H1 (cell line): ENCODE measurements at regions not wholly inside any gene's neighbourhood (a gene's known extent, or its start where the extent isn't known, plus 50 kb on each side); places are given as distances from the start of the nearest gene placed in this dataset.

Experiments
- CTCF ChIA-PET: fragments of 300-600 bp; sonication (Branson Sonifier 250); formaldehyde crosslinking; loops from one replicate; lab custom pipeline; 2021; ENCODE audit not compliant: partially characterized antibody; lab: Charles Lee
- POLR2A ChIA-PET: fragments of 300-600 bp; sonication (Branson Sonifier 250); formaldehyde crosslinking; loops from one replicate; lab custom pipeline; 2021; ENCODE audit warnings: inconsistent platforms; ENCODE audit not compliant: partially characterized antibody; lab: Charles Lee
- DNase-seq, 2 experiments: peaks; one replicate each; pipeline versions ENCODE4 v3.0.0 to v3.0.0-alpha.2; 2010 to 2022; ENCODE audit warnings: low spot score in 2 of 2, low read depth in 1 of 2, mixed read lengths in 1 of 2
- FAIRE-seq: peaks from 2 replicates; lab custom pipeline; 2011; peaks lifted over from hg19 to GRCh38; lab: Jason Lieb, UNC
- H2AFZ ChIP-seq: 2 replicates; pipeline ENCODE4 v1.8.1; 2012; ENCODE audit warnings: low read length, inconsistent platforms
- H2AK5ac ChIP-seq: 2 replicates; pipeline ENCODE4 v1.6.1; 2013; ENCODE audit warnings: low read depth, low read length
- H2BK120ac ChIP-seq: replicated peaks from 2 replicates; pipeline ENCODE3; 2013; ENCODE audit warnings: low read depth, low read length, inconsistent platforms
- H2BK12ac ChIP-seq: 2 replicates; pipeline ENCODE4 v1.6.1; 2013; ENCODE audit warnings: low read depth, low read length
- H2BK15ac ChIP-seq: 2 replicates; pipeline ENCODE4 v1.6.1; 2013; ENCODE audit warnings: low read length
- H2BK20ac ChIP-seq: 2 replicates; pipeline ENCODE4 v1.6.1; 2013; ENCODE audit warnings: low read length
- H2BK5ac ChIP-seq: 2 replicates; pipeline ENCODE4 v1.6.1; 2013; ENCODE audit warnings: low read depth, low read length
- H3K14ac ChIP-seq: 2 replicates; pipeline ENCODE4 v1.6.1; 2013; ENCODE audit warnings: inconsistent platforms; ENCODE audit not compliant: insufficient read length
- H3K18ac ChIP-seq: 2 replicates; pipeline ENCODE4 v1.6.1; 2013; ENCODE audit warnings: low read length; ENCODE audit errors: extremely low read depth
- H3K23ac ChIP-seq: 2 replicates; pipeline ENCODE4 v1.6.1; 2013; ENCODE audit warnings: inconsistent platforms; ENCODE audit not compliant: insufficient read length
- H3K23me2 ChIP-seq: 2 replicates; pipeline ENCODE4 v1.6.1; 2013; ENCODE audit warnings: low read depth, low read length
- H3K27ac ChIP-seq: 2 replicates; pipeline ENCODE4 v1.6.1; 2011; ENCODE audit warnings: low read depth, low read length, inconsistent platforms
- H3K27me3 ChIP-seq, 4 experiments: replicated peaks in 1 of 4; 1 replicate in 1 of 4; 2 replicates in 3 of 4; pipeline versions ENCODE4 v1.6.1 to v1.8.1; 2011 to 2013; ENCODE audit warnings: low read length in 3 of 4, mild to moderate bottlenecking in 3 of 4, inconsistent platforms in 2 of 4, mixed read lengths in 2 of 4, moderate library complexity in 1 of 4; ENCODE audit not compliant: control insufficient read depth in 3 of 4, insufficient read depth in 3 of 4; ENCODE audit errors: extremely low read depth in 1 of 4
- H3K36me3 ChIP-seq, 4 experiments: 2 replicates each; pipeline versions ENCODE4 v1.6.1 to v1.8.1; 2011 to 2013; ENCODE audit warnings: mild to moderate bottlenecking in 4 of 4, low read length in 3 of 4, moderate library complexity in 2 of 4, control low read depth in 1 of 4, inconsistent platforms in 1 of 4; ENCODE audit not compliant: insufficient read depth in 4 of 4, control insufficient read depth in 2 of 4
- H3K4ac ChIP-seq: replicated peaks from 2 replicates; pipeline ENCODE3; 2013; ENCODE audit warnings: low read length, low read depth, mixed read lengths, inconsistent platforms; ENCODE audit not compliant: insufficient read length
- H3K4me1 ChIP-seq, 4 experiments: replicated peaks in 1 of 4; 1 replicate in 1 of 4; 2 replicates in 3 of 4; pipeline versions ENCODE4 v1.6.1 to v1.8.1; 2011 to 2013; ENCODE audit warnings: low read length in 3 of 4, inconsistent platforms in 2 of 4, mixed read lengths in 1 of 4; ENCODE audit not compliant: insufficient read depth in 4 of 4, control insufficient read depth in 3 of 4
- H3K4me2 ChIP-seq, 2 experiments: 2 replicates each; pipeline versions ENCODE4 v1.6.1 to v1.8.1; 2011 to 2013; ENCODE audit warnings: low read depth in 2 of 2, low read length in 2 of 2, control low read depth in 1 of 2, inconsistent platforms in 1 of 2, mild to moderate bottlenecking in 1 of 2; ENCODE audit not compliant: insufficient read depth in 1 of 2
- H3K4me3 ChIP-seq, 4 experiments: fragments of 200-600, 300-600 bp in 1 of 4; sonication (generic), shearing (Covaris generic), sonication (Bioruptor Twin) in 1 of 4; 2 replicates each; pipeline versions ENCODE4 v1.5.1 to v1.8.1; 2011 to 2016; ENCODE audit warnings: low read length in 4 of 4, low read depth in 3 of 4, control low read depth in 2 of 4, inconsistent platforms in 2 of 4, mild to moderate bottlenecking in 2 of 4, mixed read lengths in 1 of 4, moderate library complexity in 1 of 4; ENCODE audit not compliant: insufficient read depth in 2 of 4; ENCODE audit errors: extremely low read depth in 1 of 4
- H3K56ac ChIP-seq: replicated peaks from 2 replicates; pipeline ENCODE3; 2013; ENCODE audit warnings: low read depth, mild to moderate bottlenecking, mixed read lengths, low read length, inconsistent platforms; ENCODE audit not compliant: insufficient read length
- H3K79me1 ChIP-seq: 2 replicates; pipeline ENCODE4 v1.6.1; 2013; ENCODE audit warnings: low read depth, low read length, control low read depth
- H3K79me2 ChIP-seq, 2 experiments: 2 replicates each; pipeline versions ENCODE4 v1.6.1 to v1.8.1; 2012 to 2013; ENCODE audit warnings: low read length in 2 of 2, mild to moderate bottlenecking in 2 of 2, inconsistent platforms in 1 of 2; ENCODE audit not compliant: insufficient read depth in 2 of 2, control insufficient read depth in 1 of 2
- H3K9ac ChIP-seq, 4 experiments: replicated peaks in 1 of 4; 1 replicate in 1 of 4; 2 replicates in 3 of 4; pipeline versions ENCODE4 v1.6.1 to v1.8.1; 2011 to 2013; ENCODE audit warnings: low read depth in 3 of 4, low read length in 3 of 4, control low read depth in 2 of 4, mild to moderate bottlenecking in 2 of 4, moderate library complexity in 2 of 4, inconsistent platforms in 1 of 4; ENCODE audit errors: extremely low read depth in 1 of 4
- H3K9me3 ChIP-seq, 2 experiments: 2 replicates each; pipeline versions ENCODE4 v1.6.1 to v1.8.1; 2012 to 2013; ENCODE audit warnings: mild to moderate bottlenecking in 2 of 2, moderate library complexity in 2 of 2, control low read depth in 1 of 2, inconsistent platforms in 1 of 2, low read depth in 1 of 2, low read length in 1 of 2, mixed read lengths in 1 of 2; ENCODE audit not compliant: insufficient read depth in 2 of 2
- H4K20me1 ChIP-seq, 2 experiments: replicated peaks in 1 of 2; 2 replicates each; pipeline versions ENCODE3 to v1.8.1; 2011 to 2013; ENCODE audit warnings: inconsistent platforms in 2 of 2, low read length in 2 of 2, mild to moderate bottlenecking in 1 of 2; ENCODE audit not compliant: insufficient read depth in 2 of 2, control insufficient read depth in 1 of 2
- H4K5ac ChIP-seq: 2 replicates; pipeline ENCODE4 v1.6.1; 2013; ENCODE audit warnings: low read length, low read depth, mixed read lengths, inconsistent platforms; ENCODE audit not compliant: insufficient read length
- H4K8ac ChIP-seq: 2 replicates; pipeline ENCODE4 v1.8.0; 2013; ENCODE audit warnings: mild to moderate bottlenecking, moderate library complexity, low read length, inconsistent platforms; ENCODE audit not compliant: insufficient read depth; ENCODE audit errors: extremely low read depth
- H4K91ac ChIP-seq: replicated peaks from 2 replicates; pipeline ENCODE3; 2013; ENCODE audit warnings: low read length, mixed read lengths, inconsistent platforms; ENCODE audit not compliant: insufficient read length
- E2F6 ChIP-seq: IDR thresholded peaks from 2 replicates; pipeline ENCODE4 v1.6.1; 2012; ENCODE audit warnings: inconsistent platforms
- EGR1 ChIP-seq: IDR thresholded peaks from 2 replicates; pipeline ENCODE4 v1.6.1; 2011; ENCODE audit warnings: low read depth, low read length, borderline replicate concordance
- EP300 ChIP-seq, 2 experiments: IDR thresholded peaks; 1 replicate in 1 of 2; 2 replicates in 1 of 2; pipeline ENCODE4 v1.6.1; 2011 to 2012; ENCODE audit warnings: low read depth in 2 of 2, low read length in 2 of 2, mild to moderate bottlenecking in 2 of 2, borderline replicate concordance in 1 of 2, inconsistent platforms in 1 of 2, moderate library complexity in 1 of 2
- HDAC6 ChIP-seq: IDR thresholded peaks from one replicate; pipeline ENCODE4 v1.7.1; 2012; ENCODE audit warnings: low read depth, mild to moderate bottlenecking, inconsistent platforms, low read length, moderate library complexity
- RNF2 ChIP-seq: fragments of 200-900, 300-1000 bp; sonication (generic); IDR thresholded peaks from 2 replicates; pipeline ENCODE4 v1.7.1; 2016; ENCODE audit warnings: borderline replicate concordance, low read depth, mild to moderate bottlenecking, antibody characterized with exemption, low read length; ENCODE audit not compliant: poor library complexity, severe bottlenecking; ENCODE audit errors: missing control alignments
- SAP30 ChIP-seq: fragments of 300-600 bp; sonication (generic); IDR thresholded peaks from 2 replicates; pipeline ENCODE4 v1.7.1; 2012; ENCODE audit warnings: low read length, moderate library complexity, mild to moderate bottlenecking, inconsistent platforms; ENCODE audit not compliant: insufficient read depth, insufficient replicate concordance
- SIN3A ChIP-seq, 2 experiments: IDR thresholded peaks in 1 of 2; conservative IDR thresholded peaks in 1 of 2; 2 replicates each; pipeline ENCODE4 v1.6.1; 2011 to 2012; ENCODE audit warnings: low read length in 2 of 2, improper control_type of control experiment in 1 of 2, low read depth in 1 of 2, mild to moderate bottlenecking in 1 of 2
- SP1 ChIP-seq: IDR thresholded peaks from 2 replicates; pipeline ENCODE4 v1.6.1; 2011; ENCODE audit warnings: low read depth, low read length
- SUZ12 ChIP-seq: fragments of 200-600 bp; sonication (generic); IDR thresholded peaks from 2 replicates; pipeline ENCODE4 v1.6.1; 2012; ENCODE audit warnings: mild to moderate bottlenecking, inconsistent platforms, low read length, moderate library complexity, mixed read lengths
- TCF12 ChIP-seq: IDR thresholded peaks from 2 replicates; pipeline ENCODE4 v1.6.1; 2011; ENCODE audit warnings: low read depth, mild to moderate bottlenecking, low read length
- TEAD4 ChIP-seq: IDR thresholded peaks from 2 replicates; pipeline ENCODE4 v1.6.1; 2012; ENCODE audit warnings: low read depth, low read length, inconsistent platforms, mixed read lengths
- WGBS, 2 experiments: shearing (Covaris generic) in 1 of 2; methylation state at CpG; one replicate each; pipeline versions ENCODE4 v1.1.6 to v1.1.7; 2013 to 2015; ENCODE audit warnings: low lambda C conversion rate in 2 of 2, mixed read lengths in 2 of 2, inconsistent platforms in 1 of 2, low coverage in 1 of 2, missing lambda C conversion rate in 1 of 2; ENCODE audit not compliant: insufficient replicate concordance in 2 of 2, insufficient coverage in 1 of 2, insufficient read length in 1 of 2; ENCODE audit errors: extremely low coverage in 1 of 2, missing lambda C conversion rate in 1 of 2; 5-methylcytosine and 5-hydroxymethylcytosine counted together

GRCh38 chr1:53402891-53403655 lies 56.1 kb upstream of the DMRTB1 start:
- no peaks in the 10 kb centered on the region for H3K79me1 ChIP-seq
- CTCF ChIA-PET, result interaction anchor here (0.6 to 4.7 kb wide), 14 partner anchors 9 to 279 kb away, joined by 3 to 26 read pairs (median 4); no protein-coding TSS in a partner anchor
- no peak for DNase-seq
- TF ChIP-seq SIN3A (conservative IDR thresholded peaks at IDR 0.05 in 1 of 2, IDR thresholded peaks at IDR 0.05 in 1 of 2; ENCODE audit: low read depth in 1 of 2, low read length in 2 of 2) (no peak), EP300 (IDR thresholded peaks at IDR 0.05; ENCODE audit: borderline replicate concordance in 1 of 2, low read depth in 2 of 2, low read length in 2 of 2) (no peak), E2F6 (no peak), RNF2 (no peak), SAP30 (no peak), EGR1 (no peak), TCF12 (no peak), HDAC6 (no peak), SUZ12 (no peak), TEAD4 (no peak), SP1 (no peak)

More at GRCh38 chr1:53402891-53403655, 56.1 kb upstream of the DMRTB1 start:
- H3K4me3 ChIP-seq, result no peak overlapping the region
- H3K14ac ChIP-seq, result no peak overlapping the region
- no peak overlapping the region for H3K18ac ChIP-seq
- H2BK20ac ChIP-seq, result no peak overlapping the region
- no peak overlapping the region for H2AFZ ChIP-seq
- peak overlapping the region; percentile 6; the same call in 1 of the 2 replicates for H4K8ac ChIP-seq
- no peak overlapping the region; a peak in 1 of 7 replicates for H3K9ac ChIP-seq
- H3K79me2 ChIP-seq, result no peaks in the 10 kb centered on the region
- H3K4me2 ChIP-seq, result no peak overlapping the region
- no peak overlapping the region for H2BK5ac ChIP-seq
- H3K9me3 ChIP-seq, result no peaks in the 10 kb centered on the region
- H3K27ac ChIP-seq, result no peak overlapping the region
- H4K5ac ChIP-seq, result no peak overlapping the region
- no peak overlapping the region for H2BK120ac ChIP-seq
- no peaks in the 10 kb centered on the region for H4K20me1 ChIP-seq
- H2AK5ac ChIP-seq, result no peak overlapping the region
- FAIRE-seq, result no peak
- H3K23ac ChIP-seq, result no peak overlapping the region
- H3K36me3 ChIP-seq, result no peaks in the 10 kb centered on the region
- H3K4me1 ChIP-seq, result peaks cover 0 to 3% (median 2%) of the 10 kb centered on the region in 4 experiments; a peak in 2 of 7 replicates
- no peak overlapping the region for H4K91ac ChIP-seq
- H3K56ac ChIP-seq, result no peak overlapping the region
- H3K23me2 ChIP-seq, result no peaks in the 10 kb centered on the region; the same call in none of the 2 replicates
- 92% methylated on average over 10 of the region's 10 CpGs; no CpG with 5 or more reads in 1 of the 2 experiments for WGBS, 2 experiments
- no peak overlapping the region for H3K4ac ChIP-seq
- no peak overlapping the region for H2BK15ac ChIP-seq
- peaks cover 0 to 4% (median under 1%) of the 10 kb centered on the region in 4 experiments; a peak in 1 of 7 replicates for H3K27me3 ChIP-seq
- POLR2A ChIA-PET, result no interaction called here
- 0 out of 2 replicates have a peak overlapping the region, but pooled peaks have one; percentile 11 for H2BK12ac ChIP-seq
